ENCODE measurements at regions not wholly inside any gene's neighbourhood (a gene's known extent, or its start where the extent isn't known, plus 50 kb on each side); places are given as distances from the start of the nearest gene placed in this dataset.

- TF ChIP-seq CTCF (IDR thresholded peaks at IDR 0.05; ENCODE audit: insufficient read depth, low read length, poor library complexity, severe bottlenecking) (no peak), EZH2phosphoT487 (conservative IDR thresholded peaks at IDR 0.05; ENCODE audit: low read length) (no peak)
Observed at GRCh38 chr13:62035981-62036380, 620.3 kb upstream of the PCDH20 start.

Measured in SU-DHL-6 (cell line).